Bronchial epithelial cell (primary cell): ENCODE measurements at regions not wholly inside any gene's neighbourhood (a gene's known extent, or its start where the extent isn't known, plus 50 kb on each side); places are given as distances from the start of the nearest gene placed in this dataset.
A peak's percentile ranks its signal among the peaks of the same experiment; 100 is the strongest.

Experiments
- DNase-seq: peaks from one replicate; pipeline ENCODE4 v3.0.0-alpha.2; 2010; ENCODE audit warnings: low read depth
- FAIRE-seq: peaks from 2 replicates; lab custom pipeline; 2011; peaks lifted over from hg19 to GRCh38; lab: Jason Lieb, UNC
- H3K27me3 ChIP-seq: 2 replicates; pipeline ENCODE4 v1.5.1; 2011; ENCODE audit warnings: low read length; ENCODE audit not compliant: control insufficient read depth, insufficient read depth
- H3K36me3 ChIP-seq: 2 replicates; pipeline ENCODE4 v1.5.1; 2011; ENCODE audit warnings: low read length; ENCODE audit not compliant: control insufficient read depth, insufficient read depth
- H3K4me3 ChIP-seq: 2 replicates; pipeline ENCODE4 v1.5.1; 2011; ENCODE audit warnings: mild to moderate bottlenecking, low read depth, low read length, control low read depth
- TF ChIP-seq, protein P1 (sequence below): IDR thresholded peaks from 2 replicates; pipeline ENCODE4 v1.5.1; 2011; ENCODE audit warnings: mild to moderate bottlenecking, moderate library complexity, low read length, control low read depth, inconsistent platforms; ENCODE audit not compliant: insufficient read depth, severe bottlenecking

DNA sequence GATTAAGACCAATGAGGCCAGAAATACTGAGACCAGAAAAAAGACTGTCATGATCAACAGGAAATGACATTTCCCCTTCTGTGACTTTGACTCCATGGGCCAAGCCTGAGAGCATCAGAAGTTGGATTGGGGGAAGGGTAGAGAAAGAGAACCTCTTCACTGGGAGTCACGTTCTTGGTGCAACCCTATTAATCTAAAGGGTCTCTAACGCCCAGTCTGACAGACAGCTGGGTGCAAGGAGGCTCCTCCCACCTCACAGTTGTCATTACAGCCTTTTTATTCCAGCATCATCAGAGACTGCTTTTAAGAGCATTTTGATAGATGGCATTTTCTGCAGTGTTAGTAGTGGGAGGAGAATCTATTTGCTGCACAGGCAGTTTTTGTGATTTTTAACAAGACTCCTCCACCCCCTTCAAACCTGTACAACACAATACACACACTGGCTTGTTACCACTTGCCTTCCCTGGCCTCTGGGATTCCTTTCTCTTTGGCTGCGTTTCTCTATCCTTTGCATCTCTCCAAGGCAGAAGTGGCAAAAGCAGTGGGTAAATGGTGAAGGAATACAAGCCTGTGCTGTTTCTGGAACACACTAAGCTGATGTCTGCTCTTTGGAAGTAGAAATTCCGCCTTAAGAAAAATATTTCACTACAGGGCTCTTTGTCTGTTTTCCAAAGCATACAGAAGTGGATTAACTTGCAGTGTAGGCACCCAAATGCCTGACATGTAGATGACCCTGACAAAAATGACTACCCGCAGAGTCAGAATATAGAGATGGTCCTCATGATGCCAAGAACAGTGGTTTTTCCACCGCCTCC lies 310.4 kb upstream of the ZNF608 start:
- Histone ChIP-seq H3K27me3 (no peaks in the 10 kb centered on the region), H3K4me3 (no peak overlapping the region), H3K36me3 (no peaks in the 10 kb centered on the region)
- TF ChIP-seq, protein P1, sequence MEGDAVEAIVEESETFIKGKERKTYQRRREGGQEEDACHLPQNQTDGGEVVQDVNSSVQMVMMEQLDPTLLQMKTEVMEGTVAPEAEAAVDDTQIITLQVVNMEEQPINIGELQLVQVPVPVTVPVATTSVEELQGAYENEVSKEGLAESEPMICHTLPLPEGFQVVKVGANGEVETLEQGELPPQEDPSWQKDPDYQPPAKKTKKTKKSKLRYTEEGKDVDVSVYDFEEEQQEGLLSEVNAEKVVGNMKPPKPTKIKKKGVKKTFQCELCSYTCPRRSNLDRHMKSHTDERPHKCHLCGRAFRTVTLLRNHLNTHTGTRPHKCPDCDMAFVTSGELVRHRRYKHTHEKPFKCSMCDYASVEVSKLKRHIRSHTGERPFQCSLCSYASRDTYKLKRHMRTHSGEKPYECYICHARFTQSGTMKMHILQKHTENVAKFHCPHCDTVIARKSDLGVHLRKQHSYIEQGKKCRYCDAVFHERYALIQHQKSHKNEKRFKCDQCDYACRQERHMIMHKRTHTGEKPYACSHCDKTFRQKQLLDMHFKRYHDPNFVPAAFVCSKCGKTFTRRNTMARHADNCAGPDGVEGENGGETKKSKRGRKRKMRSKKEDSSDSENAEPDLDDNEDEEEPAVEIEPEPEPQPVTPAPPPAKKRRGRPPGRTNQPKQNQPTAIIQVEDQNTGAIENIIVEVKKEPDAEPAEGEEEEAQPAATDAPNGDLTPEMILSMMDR, result no peak
- DNase-seq (peak; percentile 74), FAIRE-seq (no peak)

DNA sequence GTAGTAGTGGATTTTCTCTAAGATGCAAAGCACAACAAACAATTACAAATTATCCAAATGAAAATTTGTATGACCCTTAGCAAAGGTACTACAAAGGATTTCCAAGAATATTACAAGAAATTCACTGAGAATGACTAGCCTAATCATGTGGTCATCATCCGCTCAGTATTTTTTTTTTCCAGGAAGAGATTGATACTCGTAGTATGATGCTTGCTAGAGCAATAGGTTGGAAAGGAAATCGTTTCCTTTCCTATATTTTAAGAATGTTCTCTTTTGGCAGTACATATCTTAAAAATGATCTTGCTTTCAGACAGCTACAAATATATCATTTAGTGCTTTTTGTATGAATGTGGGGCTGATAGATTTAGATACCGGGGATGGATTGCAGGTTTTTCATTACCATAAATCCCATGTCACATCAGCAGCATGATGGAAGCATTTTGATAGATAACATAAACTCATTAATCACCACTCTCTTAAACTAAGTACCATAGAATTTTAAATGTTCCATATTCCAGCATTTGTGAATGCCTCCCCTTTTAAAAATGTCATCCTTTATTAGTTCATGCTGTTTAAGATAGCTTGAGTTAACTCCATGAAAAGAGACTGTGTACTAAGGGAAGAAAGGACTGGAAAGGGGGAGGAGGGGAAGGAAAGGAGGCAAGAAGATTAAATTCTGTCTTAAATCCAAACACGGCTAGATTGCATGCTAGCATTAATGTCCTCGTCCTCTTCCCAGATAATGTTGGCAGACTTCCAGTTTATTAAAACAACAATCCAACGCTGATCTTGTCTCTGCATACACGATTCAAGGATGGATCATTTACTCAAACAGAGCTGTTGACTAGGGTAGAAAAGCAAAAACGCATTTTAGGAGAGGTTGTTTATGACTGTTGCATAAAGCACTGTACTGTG lies 311.7 kb upstream of the ZNF608 start:
- Histone ChIP-seq H3K4me3 (no peak overlapping the region), H3K27me3 (no peaks in the 10 kb centered on the region), H3K36me3 (no peaks in the 10 kb centered on the region)
- FAIRE-seq (no peak), DNase-seq (no peak)
- TF ChIP-seq, protein P1, result no peak

DNA sequence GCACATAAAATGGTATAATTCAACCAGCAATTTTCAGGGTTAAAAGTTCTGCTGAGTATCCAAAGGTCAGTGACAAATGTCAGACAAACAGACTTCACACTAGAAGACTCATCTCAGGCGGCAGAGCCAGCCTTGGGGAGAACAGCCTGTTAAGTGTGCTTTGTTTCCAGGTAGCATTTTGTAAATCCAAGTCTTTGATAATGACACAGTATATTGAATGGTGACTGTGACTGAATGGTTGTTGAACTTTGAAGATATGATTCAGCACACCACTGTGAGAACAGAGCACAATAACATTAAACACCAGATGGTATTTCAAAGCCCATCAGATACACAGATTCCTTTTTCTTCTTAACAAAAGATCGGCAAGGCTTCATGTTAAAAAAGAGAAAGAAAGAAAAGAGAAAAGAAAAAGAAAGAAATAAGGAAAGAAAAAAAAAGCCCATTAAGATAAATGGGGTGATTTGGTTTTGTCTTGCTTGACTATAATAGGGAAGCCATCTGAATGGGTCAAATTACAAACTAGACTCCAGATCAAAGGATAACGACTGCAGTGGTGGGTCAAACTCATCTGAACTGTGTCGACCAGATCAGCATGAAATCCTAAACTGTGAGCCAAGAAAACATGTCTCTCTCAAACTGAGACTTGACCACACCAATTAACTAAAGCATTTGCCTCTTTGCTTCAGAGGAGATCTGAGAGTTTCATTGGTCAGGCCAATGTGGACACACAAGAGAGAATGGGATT lies 313.0 kb upstream of the ZNF608 start:
- no peak for FAIRE-seq
- H3K36me3 ChIP-seq, result no peaks in the 10 kb centered on the region
- DNase-seq, result no peak
- H3K4me3 ChIP-seq, result no peak overlapping the region
- TF ChIP-seq, protein P1, result no peak
- H3K27me3 ChIP-seq, result no peaks in the 10 kb centered on the region

DNA sequence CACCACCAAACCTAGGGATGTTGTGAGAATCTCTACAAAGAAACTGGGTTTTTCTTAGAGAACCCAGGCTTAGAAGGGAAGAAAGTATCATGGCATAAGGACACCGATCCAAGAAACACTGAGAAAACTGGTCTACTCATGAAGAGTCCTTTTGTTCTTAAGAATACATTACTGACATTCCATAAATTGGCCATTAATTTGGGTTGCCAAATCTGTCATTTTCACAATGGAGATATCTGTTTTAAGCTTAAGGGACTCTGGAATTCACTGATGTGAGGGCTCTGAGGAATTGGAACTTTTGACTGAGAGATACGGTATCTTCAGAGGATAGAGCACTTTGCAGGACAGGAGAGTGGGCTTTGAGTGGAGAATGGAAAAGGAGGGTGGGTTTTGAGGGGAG lies 315.3 kb upstream of the ZNF608 start:
- TF ChIP-seq, protein P1, result no peak
- Histone ChIP-seq H3K27me3 (no peaks in the 10 kb centered on the region), H3K36me3 (no peaks in the 10 kb centered on the region), H3K4me3 (no peak overlapping the region)
- FAIRE-seq (no peak), DNase-seq (no peak)

DNA sequence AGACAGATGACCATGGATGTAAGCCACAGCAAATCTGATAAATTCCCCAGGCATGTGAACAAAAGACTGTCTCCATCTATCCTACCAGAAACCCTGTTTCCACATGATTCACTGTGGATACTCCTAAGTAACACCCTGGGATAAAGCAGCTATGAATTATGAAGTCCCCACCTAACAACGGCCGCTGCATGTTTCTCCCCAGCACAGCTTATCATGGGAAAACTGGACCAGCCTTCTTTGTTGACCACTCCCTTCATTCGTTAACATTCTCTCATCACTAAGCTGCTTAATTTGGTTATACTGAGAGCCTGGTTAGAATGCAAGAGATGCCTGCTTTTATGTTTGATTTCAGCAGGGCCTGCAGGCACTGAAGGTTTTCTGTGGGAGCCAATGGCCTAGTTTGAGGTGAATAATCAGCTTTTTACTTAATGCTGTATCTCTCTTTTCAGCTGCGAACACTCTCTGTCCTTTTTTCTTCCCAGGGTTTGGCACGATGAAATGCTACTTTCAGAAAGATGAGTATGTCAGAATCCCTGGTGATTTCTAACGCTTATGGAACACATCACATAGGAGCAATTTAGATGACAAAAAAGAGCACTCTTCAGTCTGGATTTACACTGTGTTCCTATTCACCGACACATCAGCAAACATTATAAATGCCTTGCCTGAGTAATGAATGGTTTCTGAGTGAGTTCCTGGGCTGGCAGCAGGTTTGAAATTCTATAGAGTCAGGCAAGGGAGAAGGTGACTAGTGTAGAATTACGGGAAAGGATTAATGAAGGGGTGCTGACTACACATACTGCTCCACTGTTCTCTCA lies 318.4 kb upstream of the ZNF608 start:
- no peaks in the 10 kb centered on the region for H3K27me3 ChIP-seq
- no peak overlapping the region for H3K4me3 ChIP-seq
- DNase-seq, result peak; percentile 53
- TF ChIP-seq, protein P1, result no peak
- H3K36me3 ChIP-seq, result no peaks in the 10 kb centered on the region
- FAIRE-seq, result peak; percentile 23
